Thoracic aorta (tissue), 2 donors: ENCODE measurements at regions not wholly inside any gene's neighbourhood (a gene's known extent, or its start where the extent isn't known, plus 50 kb on each side); places are given as distances from the start of the nearest gene placed in this dataset.

Experiments used
- ATAC-seq: fragments of 150-250 bp; one replicate; pipeline ENCODE4 v1.8.0; 2017; ENCODE audit warnings: low read depth; ENCODE audit not compliant: insufficient number of reproducible peaks, low FRiP score
- DNase-seq: peaks from one replicate; pipeline ENCODE4 v3.0.0-alpha.2; 2020; ENCODE audit warnings: low spot score
- H3K27ac ChIP-seq, 2 donors: fragments of 200-600 bp; sonication (generic); 1 replicate in 1 of 2; 2 replicates in 1 of 2; pipeline ENCODE4 v1.5.1; 2016; ENCODE audit warnings: mild to moderate bottlenecking in 2 of 2, moderate library complexity in 2 of 2
- H3K27me3 ChIP-seq: fragments of 200-600 bp; sonication (generic); replicated peaks from 2 replicates; pipeline ENCODE4 v1.6.0; 2016; ENCODE audit warnings: mild to moderate bottlenecking; ENCODE audit not compliant: insufficient read depth
- H3K36me3 ChIP-seq: fragments of 200-600 bp; sonication (generic); one replicate; pipeline ENCODE4 v1.5.1; 2016
- H3K4me1 ChIP-seq, 2 donors: fragments of 200-600 bp; sonication (generic); 1 replicate in 1 of 2; 2 replicates in 1 of 2; pipeline versions ENCODE4 v1.5.1 to v1.6.0; 2016; ENCODE audit warnings: low read depth in 2 of 2, mild to moderate bottlenecking in 1 of 2; ENCODE audit not compliant: control insufficient read depth in 1 of 2
- H3K4me3 ChIP-seq: fragments of 200-600 bp; sonication (generic); 2 replicates; pipeline ENCODE4 v1.5.1; 2016; ENCODE audit warnings: mild to moderate bottlenecking
- H3K9me3 ChIP-seq: fragments of 200-600 bp; sonication (generic); 2 replicates; pipeline ENCODE4 v1.5.1; 2016
- CTCF ChIP-seq: fragments of 200-600 bp; sonication (generic); IDR thresholded peaks from one replicate; pipeline ENCODE4 v1.5.1; 2019; ENCODE audit warnings: antibody characterized with exemption

GRCh38 chr1:110736900-110737605 is 62.3 kb upstream of the KCNA3 start:
- no peak overlapping the region for H3K27ac ChIP-seq
- H3K4me3 ChIP-seq, result no peak overlapping the region
- ATAC-seq (no peak), DNase-seq (no peak)
- no peaks in the 10 kb centered on the region for H3K4me1 ChIP-seq
- H3K27me3 ChIP-seq, result no peaks in the 10 kb centered on the region
- no peak for TF ChIP-seq CTCF
- H3K9me3 ChIP-seq, result no peaks in the 10 kb centered on the region
- no peaks in the 10 kb centered on the region for H3K36me3 ChIP-seq

- H3K4me3 ChIP-seq, result no peak overlapping the region
- no peak overlapping the region for H3K27ac ChIP-seq
- no peaks in the 10 kb centered on the region for H3K4me1 ChIP-seq
- no peak for DNase-seq
- H3K27me3 ChIP-seq, result no peaks in the 10 kb centered on the region
- no peak for TF ChIP-seq CTCF
- no peaks in the 10 kb centered on the region for H3K36me3 ChIP-seq
- ATAC-seq, result no peak
- no peaks in the 10 kb centered on the region for H3K9me3 ChIP-seq
Observed at GRCh38 chr1:110734133-110734680, 59.5 kb upstream of the KCNA3 start.

- ATAC-seq, result no peak
- Histone ChIP-seq H3K4me1 (no peaks in the 10 kb centered on the region), H3K9me3 (no peaks in the 10 kb centered on the region), H3K36me3 (no peaks in the 10 kb centered on the region), H3K4me3 (no peak overlapping the region), H3K27me3 (no peaks in the 10 kb centered on the region), H3K27ac (no peak overlapping the region)
- DNase-seq, result no peak
- TF ChIP-seq CTCF, result no peak
Observed at GRCh38 chr1:110731529-110731928, 56.8 kb upstream of the KCNA3 start.

- H3K4me3 ChIP-seq, result no peak overlapping the region
- ATAC-seq, result no peak
- H3K9me3 ChIP-seq, result no peaks in the 10 kb centered on the region
- no peaks in the 10 kb centered on the region for H3K27me3 ChIP-seq
- DNase-seq, result no peak
- no peaks in the 10 kb centered on the region for H3K4me1 ChIP-seq
- no peaks in the 10 kb centered on the region for H3K36me3 ChIP-seq
- no peak overlapping the region for H3K27ac ChIP-seq
- no peak for TF ChIP-seq CTCF
Observed at GRCh38 chr1:110728388-110729001, 53.8 kb upstream of the KCNA3 start.

- Histone ChIP-seq H3K9me3 (no peaks in the 10 kb centered on the region), H3K27ac (no peak overlapping the region), H3K27me3 (no peaks in the 10 kb centered on the region), H3K4me1 (no peaks in the 10 kb centered on the region), H3K4me3 (no peak overlapping the region), H3K36me3 (no peaks in the 10 kb centered on the region)
- TF ChIP-seq CTCF, result no peak
- ATAC-seq (no peak), DNase-seq (no peak)
Observed at GRCh38 chr1:110727246-110727645, 52.5 kb upstream of the KCNA3 start.
